ENCODE measurements at regions not wholly inside any gene's neighbourhood (a gene's known extent, or its start where the extent isn't known, plus 50 kb on each side); places are given as distances from the start of the nearest gene placed in this dataset.

DNA sequence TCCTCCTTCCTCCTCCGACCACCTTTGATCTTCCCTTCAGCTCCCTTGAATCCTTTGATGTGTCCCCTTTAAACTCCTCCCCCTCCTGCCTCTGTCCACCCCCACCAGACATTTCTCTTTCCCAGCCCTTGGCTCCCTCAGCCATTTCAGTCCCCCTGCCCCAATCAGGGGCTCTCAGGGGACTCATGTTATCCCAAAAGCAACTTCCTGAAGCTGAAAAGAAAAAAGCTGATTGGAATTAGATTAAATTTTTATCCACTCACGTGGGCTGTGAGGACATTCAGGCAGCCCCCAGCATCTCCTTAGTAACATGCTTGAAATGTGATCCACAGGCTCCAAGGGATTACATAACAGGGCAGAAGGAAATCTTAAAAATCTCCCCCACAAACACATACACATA is 81.3 kb downstream of the NEURL3 start:
- TF ChIP-seq, protein P1, sequence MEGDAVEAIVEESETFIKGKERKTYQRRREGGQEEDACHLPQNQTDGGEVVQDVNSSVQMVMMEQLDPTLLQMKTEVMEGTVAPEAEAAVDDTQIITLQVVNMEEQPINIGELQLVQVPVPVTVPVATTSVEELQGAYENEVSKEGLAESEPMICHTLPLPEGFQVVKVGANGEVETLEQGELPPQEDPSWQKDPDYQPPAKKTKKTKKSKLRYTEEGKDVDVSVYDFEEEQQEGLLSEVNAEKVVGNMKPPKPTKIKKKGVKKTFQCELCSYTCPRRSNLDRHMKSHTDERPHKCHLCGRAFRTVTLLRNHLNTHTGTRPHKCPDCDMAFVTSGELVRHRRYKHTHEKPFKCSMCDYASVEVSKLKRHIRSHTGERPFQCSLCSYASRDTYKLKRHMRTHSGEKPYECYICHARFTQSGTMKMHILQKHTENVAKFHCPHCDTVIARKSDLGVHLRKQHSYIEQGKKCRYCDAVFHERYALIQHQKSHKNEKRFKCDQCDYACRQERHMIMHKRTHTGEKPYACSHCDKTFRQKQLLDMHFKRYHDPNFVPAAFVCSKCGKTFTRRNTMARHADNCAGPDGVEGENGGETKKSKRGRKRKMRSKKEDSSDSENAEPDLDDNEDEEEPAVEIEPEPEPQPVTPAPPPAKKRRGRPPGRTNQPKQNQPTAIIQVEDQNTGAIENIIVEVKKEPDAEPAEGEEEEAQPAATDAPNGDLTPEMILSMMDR (conservative IDR thresholded peaks at IDR 0.05; ENCODE audit: low read depth, low read length): no peak
- TF ChIP-seq POLR2A (IDR thresholded peaks at IDR 0.05; ENCODE audit: low read depth, low read length): no peak
- TF ChIP-seq, protein P2, sequence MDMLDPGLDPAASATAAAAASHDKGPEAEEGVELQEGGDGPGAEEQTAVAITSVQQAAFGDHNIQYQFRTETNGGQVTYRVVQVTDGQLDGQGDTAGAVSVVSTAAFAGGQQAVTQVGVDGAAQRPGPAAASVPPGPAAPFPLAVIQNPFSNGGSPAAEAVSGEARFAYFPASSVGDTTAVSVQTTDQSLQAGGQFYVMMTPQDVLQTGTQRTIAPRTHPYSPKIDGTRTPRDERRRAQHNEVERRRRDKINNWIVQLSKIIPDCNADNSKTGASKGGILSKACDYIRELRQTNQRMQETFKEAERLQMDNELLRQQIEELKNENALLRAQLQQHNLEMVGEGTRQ (IDR thresholded peaks at IDR 0.05; ENCODE audit: low read depth, low read length): peak; percentile 58; the same call in 1 of the 2 replicates
- TF ChIP-seq FOS (IDR thresholded peaks at IDR 0.05; ENCODE audit: low read depth, low read length): no peak
